ELF-1 (cell line): ENCODE measurements at regions not wholly inside any gene's neighbourhood (a gene's known extent, or its start where the extent isn't known, plus 50 kb on each side); places are given as distances from the start of the nearest gene placed in this dataset.

Experiments used
- DNase-seq: peaks from one replicate; pipeline ENCODE4 v3.0.0-alpha.2; 2016; ENCODE audit warnings: low read depth, low spot score

DNA sequence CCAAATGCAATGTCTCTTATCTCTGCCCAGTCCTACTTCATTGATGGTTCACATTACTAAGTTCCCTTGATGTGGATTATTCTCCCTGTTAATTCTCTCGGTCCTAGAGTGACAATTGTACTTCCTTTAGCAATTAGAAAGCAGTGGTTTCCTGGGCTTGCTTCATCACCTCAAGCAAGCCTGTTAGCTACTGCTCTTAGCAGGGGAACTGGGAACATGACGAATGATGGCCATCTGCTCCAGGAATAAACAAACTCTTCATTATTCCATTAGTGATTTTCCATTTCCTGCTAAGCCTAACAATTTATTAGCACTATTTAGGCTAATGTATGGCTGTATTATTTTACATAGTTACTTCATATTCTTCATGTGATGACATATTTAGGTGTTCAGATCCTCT is 331.8 kb downstream of the MTX2 start:
- DNase-seq = no peak

DNA sequence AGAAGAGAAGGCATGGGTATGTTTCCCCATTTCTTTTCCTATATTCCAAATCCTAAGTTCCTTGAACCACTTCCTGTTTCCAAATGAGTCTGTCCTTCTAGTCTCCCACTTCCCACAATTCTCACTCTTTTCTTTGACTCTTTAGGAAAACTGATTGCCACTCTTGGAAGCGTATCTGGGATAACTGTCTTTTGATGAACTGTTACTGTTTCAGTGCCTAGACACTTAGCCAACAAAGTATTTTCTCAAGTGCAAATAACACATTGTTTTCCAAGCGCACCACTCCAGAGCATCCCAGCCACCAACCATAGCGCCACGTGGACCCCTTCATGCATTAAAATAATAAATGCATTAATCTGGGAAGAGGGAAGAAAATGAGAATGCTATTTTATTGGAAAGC is 342.8 kb downstream of the MTX2 start:
- no peak for DNase-seq

DNA sequence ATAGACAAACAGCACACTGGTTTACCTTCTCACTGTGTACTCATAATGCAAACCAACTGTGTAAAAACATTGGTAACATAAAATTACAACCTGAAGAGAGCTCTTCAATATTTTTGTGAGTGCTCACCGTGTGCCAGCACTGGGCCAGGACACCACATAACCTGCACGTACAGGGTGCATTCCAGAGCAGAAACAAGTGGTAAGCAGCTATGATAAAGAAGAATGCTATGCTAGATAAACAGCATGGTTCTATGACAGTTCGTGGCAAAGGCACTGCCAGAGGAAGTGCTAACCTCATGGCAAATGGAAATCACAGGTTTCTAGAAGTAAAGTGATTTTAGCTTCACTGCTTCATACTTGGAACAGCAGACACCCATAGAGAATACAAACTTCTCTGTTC is 343.5 kb downstream of the MTX2 start:
- no peak for DNase-seq

DNA sequence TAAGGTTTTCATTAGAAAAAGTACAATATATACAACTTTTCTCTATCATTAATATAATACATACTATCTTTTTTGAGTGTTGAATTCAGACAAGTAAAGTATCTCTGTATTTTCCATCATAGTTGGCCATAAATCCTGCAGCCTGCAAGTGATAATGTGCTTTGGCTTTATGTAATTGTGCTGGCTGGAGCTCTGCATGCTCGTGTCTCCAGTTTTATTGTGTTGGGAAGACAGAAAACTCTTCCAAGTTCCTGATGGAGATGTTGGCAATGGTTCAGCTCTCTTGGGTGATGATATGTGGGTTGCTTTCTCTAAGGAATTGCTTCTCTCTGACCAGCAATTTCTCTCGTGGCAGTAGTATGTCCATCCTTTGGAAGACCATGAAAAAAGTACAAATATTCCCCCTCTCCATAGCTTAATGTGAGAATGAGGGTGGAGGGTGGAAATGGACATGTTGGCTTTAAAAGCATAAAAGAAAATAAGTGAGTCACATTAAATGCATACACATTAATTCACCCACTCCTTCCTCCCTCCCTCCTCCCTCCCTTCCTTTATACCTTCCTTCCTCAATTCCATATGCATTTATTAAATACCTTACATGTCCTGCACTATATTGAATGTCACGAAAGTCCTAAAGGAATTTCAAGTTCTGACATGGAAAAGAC is 344.2 kb downstream of the MTX2 start:
- DNase-seq = no peak

DNA sequence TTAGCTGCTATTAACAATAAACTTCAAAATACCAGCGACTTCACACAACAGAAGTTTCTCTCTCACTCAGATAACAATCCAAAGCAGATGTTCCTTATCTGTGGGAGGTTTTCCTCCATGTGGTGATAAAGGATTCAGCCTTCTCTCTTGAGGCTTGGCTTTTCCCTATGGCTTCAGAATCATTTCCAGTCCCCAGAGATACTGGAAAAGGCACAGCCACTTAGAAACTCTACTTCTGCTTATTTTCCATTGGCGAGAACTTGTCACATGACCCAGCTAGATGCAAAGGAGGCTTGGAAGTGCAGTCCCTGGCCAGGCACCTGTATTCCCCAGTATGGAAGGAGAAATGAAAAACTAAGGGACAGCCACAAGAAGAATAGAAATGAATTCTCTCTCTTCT is 344.8 kb downstream of the MTX2 start:
- no peak for DNase-seq

DNA sequence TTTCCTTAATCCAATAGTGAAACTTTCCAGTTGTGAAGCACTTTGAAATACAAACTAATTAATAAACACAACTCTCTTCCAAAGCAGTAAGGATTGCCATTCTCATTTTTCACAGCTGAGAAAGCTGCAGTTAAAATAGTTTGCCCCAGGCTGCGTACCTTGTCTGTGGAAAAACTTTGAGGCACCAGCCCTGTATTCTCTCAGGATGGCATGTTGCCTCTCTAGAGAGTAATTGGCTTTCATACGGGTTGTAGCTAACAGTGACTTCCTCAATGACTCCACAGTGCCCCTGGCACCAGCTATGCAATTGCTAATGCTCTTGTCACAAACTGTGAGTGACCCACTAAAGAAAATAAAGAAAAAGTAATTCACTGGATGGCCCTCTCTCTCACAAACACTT is 345.7 kb downstream of the MTX2 start:
- DNase-seq = no peak

DNA sequence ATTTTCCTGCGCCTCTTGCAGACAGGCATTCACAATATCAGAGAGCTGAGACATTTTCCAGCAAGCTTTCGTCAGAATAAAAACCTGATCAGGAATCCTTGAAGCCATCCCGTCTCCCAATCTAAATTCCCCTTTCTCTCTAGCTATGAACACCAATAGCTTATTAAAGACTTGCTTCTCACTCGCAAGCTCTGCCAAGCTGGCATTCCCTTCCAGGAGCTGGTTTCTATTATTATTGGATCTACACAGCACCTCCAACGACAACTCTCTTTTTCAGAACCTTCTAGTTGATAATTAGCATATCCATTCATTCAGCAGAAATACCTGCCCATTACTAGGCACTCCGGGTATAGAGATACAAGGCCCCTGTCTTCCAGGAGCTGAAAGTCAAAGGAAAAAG is 350.3 kb downstream of the MTX2 start:
- no peak for DNase-seq

DNA sequence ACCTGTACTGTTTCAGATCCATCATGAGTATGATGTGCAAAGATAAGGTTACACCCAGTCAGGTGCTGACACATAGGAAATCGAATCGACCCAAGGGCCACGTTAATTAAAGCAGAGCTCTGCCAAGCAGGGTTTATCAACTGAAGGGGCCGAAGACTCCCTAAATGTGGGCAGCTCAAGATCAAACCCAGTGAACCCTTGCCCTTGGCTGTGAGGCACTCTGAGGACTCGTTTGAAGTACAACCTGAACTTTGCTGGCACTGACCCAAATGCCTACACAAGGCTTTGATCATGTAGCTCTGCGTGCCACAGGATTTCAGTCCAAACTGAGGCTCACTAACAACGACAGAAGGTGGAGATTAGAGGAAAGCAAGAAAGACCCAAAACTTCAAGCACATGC is 352.1 kb downstream of the MTX2 start:
- no peak for DNase-seq

DNA sequence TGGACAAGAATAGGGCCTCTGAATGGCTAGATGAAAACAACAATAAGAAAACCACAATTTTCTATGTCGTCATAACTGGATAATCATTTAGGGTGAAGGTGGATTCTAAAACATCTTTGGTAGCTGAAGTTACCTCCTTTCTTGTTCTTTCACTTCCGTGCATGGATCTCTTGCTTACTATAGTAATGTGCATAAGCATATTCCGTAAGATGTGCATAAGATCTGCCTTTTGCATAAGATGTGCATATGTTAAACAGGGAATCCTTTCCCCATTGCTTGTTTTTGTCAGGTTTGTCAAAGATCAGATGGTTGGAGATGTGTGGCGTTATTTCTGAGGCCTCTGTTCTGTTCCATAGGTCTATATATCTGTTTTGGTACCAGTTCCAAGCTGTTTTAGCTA is 353.6 kb downstream of the MTX2 start:
- no peak for DNase-seq

DNA sequence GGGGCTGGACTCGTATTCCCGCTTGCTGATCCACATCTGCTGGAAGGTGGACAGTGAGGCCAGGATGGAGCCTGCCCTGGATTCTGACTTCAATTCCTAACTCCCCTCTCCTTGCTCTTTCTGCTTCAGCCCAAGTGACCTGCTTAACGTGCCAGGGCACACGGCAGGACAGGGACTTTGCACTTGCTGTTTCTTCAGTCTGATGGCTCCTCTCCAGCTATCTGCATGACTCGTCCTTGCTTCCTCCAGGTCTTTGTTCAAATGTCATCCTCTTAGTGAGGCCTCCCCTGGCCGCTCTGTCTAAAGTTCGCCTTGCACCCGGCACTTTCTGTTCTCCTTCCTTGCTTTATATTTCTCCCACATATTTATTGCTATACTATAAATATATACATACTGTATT is 357.6 kb downstream of the MTX2 start:
- no peak for DNase-seq

DNA sequence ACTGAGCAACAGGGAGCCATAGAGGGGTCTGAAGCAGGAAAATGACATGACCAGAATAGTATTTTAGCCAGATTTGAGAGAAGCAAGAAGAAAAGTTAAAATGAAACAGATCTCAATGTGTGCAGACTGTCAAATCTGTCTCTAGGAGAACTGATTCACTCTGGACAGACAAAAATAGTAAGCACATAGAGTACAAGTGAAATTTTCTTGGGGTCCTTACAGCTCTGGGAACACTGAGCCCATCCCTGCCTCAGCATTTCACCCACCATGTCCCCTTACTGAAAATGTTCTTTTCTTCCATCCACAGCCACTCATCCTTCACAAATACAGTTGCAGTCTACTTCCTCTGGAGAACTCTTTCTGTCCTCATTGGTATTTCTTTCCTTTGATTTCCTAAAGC is 359.2 kb downstream of the MTX2 start:
- no peak for DNase-seq

DNA sequence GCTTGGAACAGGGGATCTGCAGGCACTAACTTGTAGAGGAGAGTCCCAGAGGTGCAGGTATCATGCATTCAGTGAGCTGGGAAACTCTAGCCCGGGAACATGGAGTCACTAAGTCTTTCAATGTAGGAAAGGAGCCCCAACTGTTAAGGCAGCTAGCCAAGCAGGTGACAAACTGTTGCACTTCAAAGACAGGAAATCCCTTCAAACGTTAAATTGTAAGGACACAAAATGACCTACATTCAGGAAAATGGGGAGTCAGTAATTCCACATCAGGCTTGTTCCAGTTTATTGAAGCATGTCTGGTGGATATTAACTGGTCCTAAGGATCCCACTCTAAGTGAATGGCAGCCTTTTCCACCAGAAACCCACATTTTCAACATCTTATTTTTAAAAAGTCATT is 364.5 kb downstream of the MTX2 start:
- no peak for DNase-seq

DNA sequence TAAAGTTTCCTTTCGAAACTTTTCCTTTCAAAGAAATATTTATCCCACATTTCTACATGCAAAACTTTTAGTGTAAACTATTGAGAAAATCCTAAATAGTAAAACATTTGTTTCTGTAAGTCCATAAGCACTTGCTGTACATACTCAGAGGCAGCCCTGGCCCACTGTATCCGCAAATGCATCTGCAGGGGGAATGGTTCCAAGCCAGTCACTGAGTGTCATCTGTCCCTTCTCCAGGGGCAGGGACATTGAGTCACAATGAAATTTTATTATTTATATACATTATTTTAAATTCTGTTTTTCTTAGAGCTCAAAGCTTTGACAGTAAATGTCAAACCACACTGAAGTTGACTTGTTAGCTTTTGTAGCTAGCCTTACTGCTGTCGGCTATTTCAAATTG is 367.2 kb downstream of the MTX2 start:
- no peak for DNase-seq

DNA sequence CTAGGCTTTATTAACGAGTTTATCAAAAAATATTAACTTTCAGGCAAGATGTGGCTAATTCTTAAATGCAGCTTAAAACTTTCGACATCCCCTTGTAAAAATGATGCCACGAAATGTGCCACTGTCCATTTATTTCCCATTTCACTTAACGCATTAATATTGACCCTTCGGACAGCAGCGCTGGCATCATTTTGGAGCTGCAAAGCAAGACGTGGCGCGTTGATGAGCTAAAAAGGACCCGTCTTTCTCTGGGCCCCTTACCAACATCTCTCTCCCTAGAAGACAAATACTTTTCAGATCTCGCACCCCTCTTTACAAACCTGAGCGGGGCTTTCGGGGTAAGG is 367.9 kb downstream of the MTX2 start:
- DNase-seq = no peak

DNA sequence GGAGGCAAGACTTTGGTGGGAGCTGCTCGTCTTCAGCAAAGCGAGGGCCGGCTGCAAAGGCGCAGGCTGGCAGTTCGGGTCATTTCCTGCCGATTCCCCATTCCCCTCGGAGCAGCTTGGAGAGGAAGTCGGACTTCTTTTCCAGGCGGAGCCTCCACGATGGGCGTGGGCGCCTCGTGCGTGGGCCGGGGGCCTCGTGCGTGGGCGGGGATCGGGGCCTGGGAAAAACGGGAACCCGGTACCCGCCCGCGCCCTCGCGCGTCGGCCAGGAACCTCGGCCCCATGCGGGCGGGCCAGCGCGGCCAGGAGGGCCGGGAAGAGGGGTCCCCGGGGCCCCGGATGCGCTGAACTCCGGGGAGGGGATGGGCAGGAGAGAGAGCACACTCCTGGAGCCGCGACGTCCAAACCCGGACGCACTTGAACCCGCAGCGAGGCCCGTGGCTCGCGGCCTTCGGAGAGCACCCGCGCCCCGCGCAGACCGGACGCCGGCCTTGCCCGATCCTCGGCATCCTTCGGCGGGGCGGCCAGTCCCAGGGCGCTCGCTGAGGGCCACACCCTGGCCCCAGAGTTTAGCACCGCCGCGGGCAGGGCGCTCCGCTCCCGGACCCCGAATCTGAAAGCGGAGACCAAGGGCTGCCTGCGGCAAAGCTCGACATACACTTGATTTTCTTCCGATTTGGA is 368.4 kb downstream of the MTX2 start:
- peak; percentile 34 for DNase-seq

DNA sequence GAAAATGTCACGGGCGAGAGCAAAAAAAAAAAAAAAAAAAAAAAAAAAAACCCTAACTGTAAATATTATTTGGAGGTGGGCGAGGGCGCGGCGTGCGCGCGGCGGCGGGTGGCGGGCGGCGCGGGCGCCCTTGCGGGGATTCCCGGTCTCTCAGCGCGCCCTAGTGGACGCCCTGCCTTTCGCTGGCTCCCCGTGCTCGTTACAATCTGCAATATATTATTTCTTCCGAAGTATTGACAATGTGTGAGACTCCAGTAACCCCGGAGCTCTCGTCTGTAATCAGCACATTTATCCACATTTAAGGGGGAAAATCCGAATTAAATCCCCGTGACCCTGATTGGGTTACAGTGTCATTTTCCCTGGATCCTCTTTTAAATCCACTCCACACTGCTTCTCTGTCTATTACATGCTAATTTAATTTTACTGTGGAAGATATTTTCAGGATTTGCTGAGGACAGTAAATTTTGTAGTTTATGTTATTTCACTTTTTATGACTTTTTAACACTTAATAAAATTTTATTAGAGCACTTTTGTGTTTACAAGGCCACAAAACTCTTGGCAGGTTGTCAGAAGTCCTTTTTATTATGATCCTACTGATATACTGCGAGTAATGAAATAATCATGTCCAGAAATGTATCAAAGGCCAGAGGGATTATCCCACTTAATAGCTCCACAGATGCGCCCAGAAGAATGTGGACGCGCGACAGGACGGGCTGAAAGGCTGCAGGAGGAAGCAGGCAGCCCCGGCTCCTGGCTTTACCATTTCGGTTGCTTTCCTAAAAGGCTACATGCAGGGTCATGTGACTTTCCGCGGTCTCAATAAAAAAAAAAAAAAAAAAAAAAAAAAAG is 369.1 kb downstream of the MTX2 start:
- DNase-seq = peak; percentile 51

DNA sequence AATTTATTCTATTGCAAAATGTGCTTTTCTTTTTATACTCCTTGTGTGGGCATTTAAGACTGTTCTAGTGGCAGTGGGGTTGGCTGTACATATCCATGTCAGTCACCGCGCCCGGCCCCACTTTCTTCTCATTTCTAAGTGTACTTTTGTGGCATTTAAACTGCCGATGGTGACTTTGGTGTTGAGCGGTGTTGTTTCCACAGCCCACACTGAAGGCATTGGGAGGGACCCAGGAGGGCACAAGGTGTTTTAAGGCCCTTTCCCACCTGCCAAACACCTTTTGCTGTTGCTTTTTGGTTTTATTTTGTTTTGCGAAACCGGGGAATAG is 369.7 kb downstream of the MTX2 start:
- DNase-seq = no peak

DNA sequence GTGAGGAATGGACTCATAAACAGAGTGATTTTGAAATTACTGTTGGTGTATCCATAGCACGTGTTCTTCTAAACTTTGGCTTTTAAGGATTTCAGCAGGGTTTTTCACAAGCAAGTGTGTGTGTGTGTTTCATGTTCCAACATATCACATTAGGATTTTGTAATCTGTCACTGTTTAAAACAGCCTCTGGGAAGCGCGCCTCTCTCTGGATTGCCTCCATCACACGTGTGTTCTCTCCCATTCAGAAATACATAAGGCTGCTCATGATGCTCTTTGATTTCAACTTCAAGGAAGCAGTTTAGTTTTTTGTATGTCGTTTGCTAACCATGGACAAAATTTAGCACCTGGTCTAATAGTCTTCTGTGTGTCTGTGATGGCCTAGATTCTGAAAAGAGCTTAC is 370.4 kb downstream of the MTX2 start:
- DNase-seq = no peak

DNA sequence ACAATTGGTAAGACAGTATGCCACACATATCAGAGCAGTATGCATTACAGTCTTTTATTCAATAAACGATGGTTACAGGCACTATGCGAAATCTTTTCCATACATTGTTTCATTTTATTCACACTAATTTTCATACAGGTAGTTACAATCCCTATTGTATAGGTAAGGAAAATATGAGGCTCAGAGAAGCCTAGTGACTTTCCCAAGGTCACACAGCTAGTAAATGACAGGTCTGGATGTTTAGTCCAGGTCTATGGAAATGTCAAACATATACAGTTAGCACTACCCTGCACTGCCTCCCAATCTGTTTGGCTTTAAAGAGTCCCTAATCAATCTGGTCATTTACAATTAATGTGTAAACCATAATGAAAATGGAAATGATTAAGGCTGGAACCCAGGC is 372.2 kb downstream of the MTX2 start:
- no peak for DNase-seq

DNA sequence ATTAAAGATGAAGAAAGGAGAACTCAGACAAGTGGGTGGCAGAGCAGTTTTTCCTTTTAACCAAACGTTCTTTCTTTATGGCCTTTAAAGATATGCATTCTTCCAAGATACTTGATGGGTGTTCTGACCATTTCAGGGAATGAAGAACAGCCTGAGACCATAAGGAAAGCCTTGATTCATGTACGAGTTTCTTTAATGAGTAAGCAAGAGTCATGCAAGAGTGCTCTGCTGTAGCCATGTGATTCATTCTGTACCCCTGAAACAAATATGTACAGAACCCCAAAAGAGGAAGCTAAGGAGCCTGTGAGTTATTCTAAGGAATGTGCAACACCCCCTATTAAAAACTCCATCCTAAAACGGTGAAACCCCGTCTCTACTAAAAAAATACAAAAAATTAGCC is 372.8 kb downstream of the MTX2 start:
- DNase-seq = no peak

DNA sequence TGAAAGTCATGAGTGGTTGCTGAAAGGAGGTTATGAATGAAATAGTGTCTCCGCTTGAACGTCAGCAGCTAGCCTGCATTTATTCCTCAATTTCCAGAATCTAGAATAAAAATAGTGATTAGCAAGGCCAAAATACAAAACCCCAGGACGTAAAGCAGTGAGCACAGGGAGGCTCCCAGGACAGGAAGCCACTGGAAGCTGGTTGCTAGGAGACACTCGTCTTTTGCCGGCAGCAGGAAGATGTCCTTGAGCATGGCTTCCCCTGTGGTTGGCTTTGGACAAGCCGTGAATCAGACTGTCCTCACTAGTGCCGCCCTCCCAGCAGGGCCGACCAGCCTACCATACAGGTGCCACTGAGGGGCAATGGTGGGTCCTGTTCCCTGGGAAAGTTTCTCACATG is 374.4 kb downstream of the MTX2 start:
- DNase-seq = peak; percentile 21

DNA sequence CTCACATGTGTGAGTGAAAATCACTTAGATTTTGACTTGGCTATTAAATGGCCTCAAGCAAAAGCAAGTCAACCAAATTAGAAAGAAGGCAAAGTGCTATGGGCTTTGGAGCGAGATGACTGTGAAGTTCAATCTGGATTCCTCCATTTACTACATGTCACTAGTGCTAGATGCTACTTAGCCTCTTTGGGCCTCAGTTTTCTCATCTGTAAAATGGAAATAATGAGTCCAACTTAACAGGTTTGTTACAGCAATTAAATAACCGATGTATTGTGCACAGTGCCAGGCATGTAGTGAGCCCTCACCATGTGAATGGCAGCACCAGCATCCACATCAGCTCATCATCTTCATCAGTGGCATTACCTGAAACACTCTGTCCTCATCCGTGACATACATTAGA is 376.3 kb downstream of the MTX2 start:
- DNase-seq = no peak

DNA sequence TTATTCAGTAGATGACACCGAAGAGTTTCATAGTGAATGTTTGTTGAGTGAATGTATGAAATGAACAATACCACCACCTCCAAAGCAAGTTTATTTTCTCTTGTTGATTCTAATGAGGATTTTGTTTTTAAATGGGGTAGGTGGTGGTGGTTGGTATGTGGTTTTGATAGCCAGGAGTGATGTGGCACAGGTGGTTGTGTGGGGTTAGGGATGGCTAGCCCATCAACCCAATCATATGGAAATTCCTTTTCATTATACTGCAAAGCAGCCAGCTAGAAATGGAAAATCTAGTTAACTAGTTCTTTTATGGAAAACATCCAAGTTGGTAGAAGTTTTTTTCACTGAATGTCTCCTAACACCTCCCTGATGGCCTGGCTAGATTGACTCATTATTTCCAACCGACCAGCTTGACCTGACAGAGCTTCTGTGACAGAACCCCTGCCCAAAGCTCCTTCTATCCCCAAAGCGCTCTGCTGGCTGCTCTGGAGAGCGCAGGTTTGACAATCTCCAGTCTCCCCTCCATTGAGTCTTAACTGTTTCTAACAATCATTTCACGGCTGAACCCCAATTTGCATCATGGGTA is 376.9 kb downstream of the MTX2 start:
- no peak for DNase-seq
